Chondrocyte (in vitro differentiated cells): ENCODE measurements at regions not wholly inside any gene's neighbourhood (a gene's known extent, or its start where the extent isn't known, plus 50 kb on each side); places are given as distances from the start of the nearest gene placed in this dataset.

Experiments used
- DNase-seq: peaks from one replicate; pipeline ENCODE4 v3.0.0; 2021; ENCODE audit warnings: mixed read lengths, low spot score
- H3K27ac Mint-ChIP-seq: one replicate; pipeline ENCODE4 v1.8.0; 2021; ENCODE audit warnings: mild to moderate bottlenecking, moderate library complexity, mixed read lengths; ENCODE audit not compliant: unreplicated experiment
- H3K27me3 Mint-ChIP-seq: 2 replicates; pipeline ENCODE4 v1.8.0; 2021; ENCODE audit warnings: low read depth, mixed read lengths
- H3K36me3 Mint-ChIP-seq: 2 replicates; pipeline ENCODE4 v1.8.0; 2021; ENCODE audit warnings: low read depth, mixed read lengths
- H3K4me1 Mint-ChIP-seq: 2 replicates; pipeline ENCODE4 v1.8.0; 2021; ENCODE audit warnings: low read depth, mild to moderate bottlenecking, mixed read lengths
- H3K4me3 Mint-ChIP-seq: one replicate; pipeline ENCODE4 v1.8.0; 2021; ENCODE audit warnings: mild to moderate bottlenecking, moderate library complexity, mixed read lengths; ENCODE audit not compliant: unreplicated experiment
- H3K9me3 Mint-ChIP-seq: 2 replicates; pipeline ENCODE4 v1.8.0; 2021; ENCODE audit warnings: low read depth, mixed read lengths
- TF ChIP-seq, protein P1 (sequence below): fragments of 200-600 bp; sonication (generic); IDR thresholded peaks from 2 replicates; pipeline ENCODE4 v1.5.0; 2021; ENCODE audit warnings: antibody characterized with exemption, mild to moderate bottlenecking, moderate library complexity

DNA sequence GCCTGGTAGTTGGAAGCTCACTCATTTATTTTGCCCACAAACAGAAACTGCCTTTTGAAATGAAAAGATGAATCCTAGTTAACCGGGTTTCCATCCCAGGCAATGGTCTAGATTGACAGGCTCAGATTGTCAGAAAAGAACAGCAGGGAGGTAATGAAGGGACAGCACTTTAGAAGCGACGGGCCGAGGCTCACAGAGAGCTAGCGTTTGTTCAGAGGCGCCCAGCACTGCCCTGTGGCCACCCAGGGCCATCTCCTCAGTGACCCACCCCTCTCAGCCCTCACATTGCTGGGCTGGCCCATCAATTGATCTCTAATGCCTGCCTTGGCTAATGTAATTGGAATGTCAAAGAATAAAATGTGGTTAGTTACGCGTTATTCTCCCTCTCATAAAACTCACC is 304.8 kb downstream of the CDCA7 start:
- Mint-ChIP-seq H3K36me3 (no peaks in the 10 kb centered on the region), H3K4me3 (no peak overlapping the region), H3K4me1 (peaks cover 29% of the 10 kb centered on the region), H3K27ac (no peak overlapping the region), H3K27me3 (no peaks in the 10 kb centered on the region), H3K9me3 (no peaks in the 10 kb centered on the region)
- DNase-seq, result no peak
- TF ChIP-seq, protein P1, sequence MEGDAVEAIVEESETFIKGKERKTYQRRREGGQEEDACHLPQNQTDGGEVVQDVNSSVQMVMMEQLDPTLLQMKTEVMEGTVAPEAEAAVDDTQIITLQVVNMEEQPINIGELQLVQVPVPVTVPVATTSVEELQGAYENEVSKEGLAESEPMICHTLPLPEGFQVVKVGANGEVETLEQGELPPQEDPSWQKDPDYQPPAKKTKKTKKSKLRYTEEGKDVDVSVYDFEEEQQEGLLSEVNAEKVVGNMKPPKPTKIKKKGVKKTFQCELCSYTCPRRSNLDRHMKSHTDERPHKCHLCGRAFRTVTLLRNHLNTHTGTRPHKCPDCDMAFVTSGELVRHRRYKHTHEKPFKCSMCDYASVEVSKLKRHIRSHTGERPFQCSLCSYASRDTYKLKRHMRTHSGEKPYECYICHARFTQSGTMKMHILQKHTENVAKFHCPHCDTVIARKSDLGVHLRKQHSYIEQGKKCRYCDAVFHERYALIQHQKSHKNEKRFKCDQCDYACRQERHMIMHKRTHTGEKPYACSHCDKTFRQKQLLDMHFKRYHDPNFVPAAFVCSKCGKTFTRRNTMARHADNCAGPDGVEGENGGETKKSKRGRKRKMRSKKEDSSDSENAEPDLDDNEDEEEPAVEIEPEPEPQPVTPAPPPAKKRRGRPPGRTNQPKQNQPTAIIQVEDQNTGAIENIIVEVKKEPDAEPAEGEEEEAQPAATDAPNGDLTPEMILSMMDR, result no peak

DNA sequence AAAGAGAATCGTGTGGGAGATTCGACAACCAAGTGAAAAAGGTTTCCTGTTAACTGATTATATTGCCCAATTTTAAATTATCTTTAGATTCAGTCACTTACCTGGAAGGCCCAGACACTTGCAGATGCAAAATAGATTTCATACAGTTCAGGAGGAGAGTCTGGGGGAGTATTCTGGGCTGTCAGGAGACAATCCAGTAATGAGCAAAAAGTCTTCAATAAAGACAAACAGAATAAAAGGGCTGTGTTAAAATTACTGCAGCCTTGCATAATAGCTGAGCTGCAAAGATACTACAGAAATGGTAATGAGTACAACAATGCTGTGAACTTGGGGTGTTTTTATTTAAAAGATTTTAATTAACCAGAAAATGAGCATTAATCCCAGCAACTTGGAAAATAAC is 303.6 kb downstream of the SP3 start:
- Mint-ChIP-seq H3K4me3 (no peak overlapping the region), H3K36me3 (no peaks in the 10 kb centered on the region), H3K9me3 (no peaks in the 10 kb centered on the region), H3K4me1 (peaks cover 20% of the 10 kb centered on the region), H3K27ac (no peak overlapping the region), H3K27me3 (peaks cover 2% of the 10 kb centered on the region)
- no peak for DNase-seq
- TF ChIP-seq, protein P1, result no peak

DNA sequence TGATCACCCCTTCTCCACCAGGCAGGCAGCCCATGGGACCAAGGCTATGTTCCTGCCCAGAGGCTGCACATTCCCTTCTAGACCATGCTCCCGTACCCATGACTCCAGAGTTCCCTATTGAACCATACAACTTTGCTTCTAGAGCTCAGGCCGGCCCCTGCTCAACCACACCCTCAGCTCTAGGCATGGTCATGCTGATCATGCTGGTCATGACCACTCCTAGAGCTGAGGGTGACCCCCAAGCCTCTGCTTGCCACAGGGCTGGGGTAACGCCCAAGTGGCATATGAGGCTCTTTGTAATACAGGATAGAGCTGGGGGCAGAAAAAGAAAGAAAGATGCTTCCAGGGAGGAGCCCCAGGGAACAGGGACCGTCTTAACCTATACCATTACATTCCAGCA is 301.8 kb downstream of the SP3 start:
- Mint-ChIP-seq H3K36me3 (no peaks in the 10 kb centered on the region), H3K9me3 (no peaks in the 10 kb centered on the region), H3K4me3 (no peak overlapping the region), H3K4me1 (peaks cover 11% of the 10 kb centered on the region), H3K27me3 (peaks cover 2% of the 10 kb centered on the region), H3K27ac (no peak overlapping the region)
- TF ChIP-seq, protein P1, result no peak
- no peak for DNase-seq

DNA sequence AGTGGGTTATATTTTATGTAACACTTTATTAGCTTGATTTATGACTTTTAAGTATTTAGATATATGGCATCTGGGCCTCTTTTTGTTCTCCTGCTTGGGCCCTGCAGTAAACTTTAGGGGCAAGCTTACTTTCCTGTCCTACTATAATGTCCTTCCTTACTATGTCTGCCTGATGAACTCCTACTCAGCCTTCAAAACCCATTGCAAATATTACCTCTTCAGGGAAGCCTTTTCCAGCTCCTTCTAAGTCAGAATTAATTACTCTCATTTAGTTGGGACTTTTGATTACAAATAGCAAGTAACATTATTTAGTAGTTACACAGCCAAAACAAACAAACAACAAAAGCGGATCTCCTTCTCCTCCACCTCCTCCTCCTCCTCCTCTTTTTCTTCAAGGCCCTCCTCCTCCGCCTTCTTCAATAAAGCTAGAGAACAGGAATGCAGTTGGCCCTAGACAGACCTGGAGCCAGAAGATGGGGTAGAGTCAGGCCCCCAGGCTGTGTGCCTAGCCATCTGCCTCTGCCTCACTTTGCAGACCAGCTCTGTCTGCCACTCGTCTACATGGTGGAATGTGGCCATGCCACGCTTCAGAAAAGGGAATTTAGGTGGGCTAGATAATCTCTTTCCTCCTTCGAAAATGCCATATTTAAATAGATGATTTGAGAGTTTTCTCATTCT is 301.2 kb downstream of the SP3 start:
- Mint-ChIP-seq H3K27ac (no peak overlapping the region), H3K36me3 (no peaks in the 10 kb centered on the region), H3K9me3 (no peaks in the 10 kb centered on the region), H3K27me3 (peaks cover 2% of the 10 kb centered on the region), H3K4me3 (no peak overlapping the region), H3K4me1 (peaks cover 6% of the 10 kb centered on the region)
- TF ChIP-seq, protein P1, result no peak
- DNase-seq, result no peak

DNA sequence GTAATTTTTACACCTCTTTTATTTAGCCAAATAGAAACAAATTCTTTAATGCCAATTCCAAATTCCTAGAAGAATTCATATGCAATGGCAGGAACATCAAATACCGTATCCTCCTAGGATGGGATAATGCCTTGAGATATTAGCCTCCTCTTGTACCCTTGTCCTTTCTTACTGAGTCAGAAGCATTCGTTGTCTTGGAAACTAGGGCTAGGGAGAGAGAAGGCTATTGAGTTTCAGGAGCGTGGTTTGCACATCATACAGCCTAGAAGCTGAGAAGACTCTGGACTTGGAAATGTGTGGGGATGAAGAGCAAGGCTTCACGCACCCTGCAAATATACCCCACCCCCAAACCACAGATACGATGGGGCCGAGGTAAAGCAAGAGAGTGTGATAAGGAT is 300.7 kb downstream of the SP3 start:
- no peaks in the 10 kb centered on the region for H3K36me3 Mint-ChIP-seq
- TF ChIP-seq, protein P1, result no peak
- H3K9me3 Mint-ChIP-seq, result no peaks in the 10 kb centered on the region
- H3K4me1 Mint-ChIP-seq, result peaks cover 6% of the 10 kb centered on the region
- DNase-seq, result no peak
- no peak overlapping the region for H3K27ac Mint-ChIP-seq
- no peak overlapping the region for H3K4me3 Mint-ChIP-seq
- peaks cover 2% of the 10 kb centered on the region for H3K27me3 Mint-ChIP-seq
